GM12873 (cell line): ENCODE measurements at regions not wholly inside any gene's neighbourhood (a gene's known extent, or its start where the extent isn't known, plus 50 kb on each side); places are given as distances from the start of the nearest gene placed in this dataset.

Experiments used
- TF ChIP-seq, protein P1 (sequence below): IDR thresholded peaks from 2 replicates; pipeline ENCODE4 v1.5.1; 2012; ENCODE audit warnings: low read depth, mild to moderate bottlenecking, moderate library complexity, low read length, control low read depth; ENCODE audit not compliant: insufficient read depth; ENCODE audit errors: missing control alignments

- TF ChIP-seq, protein P1, sequence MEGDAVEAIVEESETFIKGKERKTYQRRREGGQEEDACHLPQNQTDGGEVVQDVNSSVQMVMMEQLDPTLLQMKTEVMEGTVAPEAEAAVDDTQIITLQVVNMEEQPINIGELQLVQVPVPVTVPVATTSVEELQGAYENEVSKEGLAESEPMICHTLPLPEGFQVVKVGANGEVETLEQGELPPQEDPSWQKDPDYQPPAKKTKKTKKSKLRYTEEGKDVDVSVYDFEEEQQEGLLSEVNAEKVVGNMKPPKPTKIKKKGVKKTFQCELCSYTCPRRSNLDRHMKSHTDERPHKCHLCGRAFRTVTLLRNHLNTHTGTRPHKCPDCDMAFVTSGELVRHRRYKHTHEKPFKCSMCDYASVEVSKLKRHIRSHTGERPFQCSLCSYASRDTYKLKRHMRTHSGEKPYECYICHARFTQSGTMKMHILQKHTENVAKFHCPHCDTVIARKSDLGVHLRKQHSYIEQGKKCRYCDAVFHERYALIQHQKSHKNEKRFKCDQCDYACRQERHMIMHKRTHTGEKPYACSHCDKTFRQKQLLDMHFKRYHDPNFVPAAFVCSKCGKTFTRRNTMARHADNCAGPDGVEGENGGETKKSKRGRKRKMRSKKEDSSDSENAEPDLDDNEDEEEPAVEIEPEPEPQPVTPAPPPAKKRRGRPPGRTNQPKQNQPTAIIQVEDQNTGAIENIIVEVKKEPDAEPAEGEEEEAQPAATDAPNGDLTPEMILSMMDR = no peak
These were observed 163.5 kb upstream of the TCF4 start for GRCh38 chr18:55751476-55751875.

DNA sequence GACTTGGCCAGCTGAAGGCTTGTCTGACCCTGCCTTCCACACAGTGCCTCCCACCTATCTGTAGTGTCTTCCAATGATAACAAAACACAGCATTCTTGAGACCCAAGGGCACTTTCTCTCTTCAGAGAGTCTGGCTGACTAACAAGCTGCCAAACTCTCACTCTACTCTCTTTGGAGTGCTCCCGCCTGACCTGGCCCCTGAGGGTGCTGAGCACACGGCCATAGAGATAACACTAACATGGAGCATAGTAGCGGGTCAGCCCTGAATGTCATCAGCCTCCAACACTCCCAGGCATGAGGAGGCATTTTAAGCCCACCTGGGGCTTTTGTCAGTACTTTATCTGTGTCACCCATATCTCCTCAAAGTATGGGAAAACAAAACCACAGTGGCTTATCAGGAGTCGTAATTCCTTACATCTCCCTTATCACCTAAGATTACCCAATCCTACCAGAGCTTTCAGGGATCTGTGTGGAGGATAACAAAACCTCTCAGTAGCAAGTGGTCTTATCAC lies 160.3 kb upstream of the TCF4 start:
- TF ChIP-seq, protein P1 = no peak

DNA sequence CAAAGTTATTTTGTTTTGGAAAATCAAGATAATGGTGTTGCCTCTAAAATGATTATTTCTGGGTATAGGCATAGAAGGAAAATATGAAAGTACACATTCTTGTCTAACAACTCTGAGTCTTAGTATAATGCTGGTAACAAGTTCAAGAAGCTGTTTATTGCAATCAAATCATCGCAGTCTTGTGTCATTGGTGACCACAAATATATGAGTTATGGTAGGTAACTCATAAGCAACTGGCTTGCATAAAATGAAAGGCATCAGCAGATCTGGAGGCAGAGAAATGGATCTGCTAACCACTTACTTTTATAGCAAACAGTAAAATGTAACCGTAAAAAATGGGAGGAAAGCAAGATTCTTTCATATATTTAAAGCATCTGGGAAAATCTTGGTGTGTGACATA lies 156.2 kb upstream of the TCF4 start:
- TF ChIP-seq, protein P1 = no peak

GRCh38 chr18:55743736-55744135 lies 155.7 kb upstream of the TCF4 start:
- TF ChIP-seq, protein P1 = no peak

GRCh38 chr18:55743133-55743532 lies 155.1 kb upstream of the TCF4 start:
- TF ChIP-seq, protein P1 = no peak

GRCh38 chr18:55739488-55739887 lies 151.5 kb upstream of the TCF4 start:
- TF ChIP-seq, protein P1 = no peak

DNA sequence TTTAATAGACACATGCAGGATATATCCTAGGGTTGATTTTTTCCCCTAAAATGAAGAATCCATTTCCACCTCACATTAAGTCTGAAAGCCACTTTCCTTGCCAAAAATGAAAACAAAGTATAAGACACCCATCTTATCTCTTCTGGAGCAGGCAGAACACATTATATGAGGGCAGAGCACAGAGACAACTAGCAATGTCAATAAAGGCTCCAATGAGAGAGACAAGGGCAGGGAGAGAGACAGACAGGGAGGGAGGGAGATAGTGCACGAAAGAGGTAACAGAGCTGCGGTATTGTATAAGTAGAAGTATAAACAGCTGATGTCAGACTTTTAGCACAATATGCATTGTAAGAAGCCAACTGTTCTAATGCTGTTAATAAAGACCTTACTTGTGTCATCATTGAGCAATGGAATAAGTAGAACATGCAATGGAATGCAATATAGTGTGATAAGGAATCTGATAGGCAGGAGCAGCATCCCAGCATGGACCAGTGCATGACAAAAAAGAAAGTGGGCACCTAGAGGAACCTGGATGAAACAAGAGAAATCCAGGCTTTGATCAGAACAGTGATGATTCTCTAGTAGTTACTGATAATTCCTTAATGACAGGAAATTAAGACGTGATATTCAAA lies 150.6 kb upstream of the TCF4 start:
- TF ChIP-seq, protein P1 = no peak
